GM12892 (cell line): ENCODE measurements at regions not wholly inside any gene's neighbourhood (a gene's known extent, or its start where the extent isn't known, plus 50 kb on each side); places are given as distances from the start of the nearest gene placed in this dataset.

Source experiments
- POLR2A ChIP-seq: IDR thresholded peaks from 2 replicates; pipeline ENCODE4 v1.6.1; 2011; ENCODE audit warnings: low read depth, low read length, control low read depth
- POLR2AphosphoS5 ChIP-seq: IDR thresholded peaks from 2 replicates; pipeline ENCODE4 v1.6.1; 2011; ENCODE audit warnings: low read depth, low read length, control low read depth

GRCh38 chr2:6072276-6072675, 380.1 kb downstream of the SOX11 start:
- no peak for TF ChIP-seq POLR2A
- TF ChIP-seq POLR2AphosphoS5: no peak
